GM23338 (cell line): ENCODE measurements at regions not wholly inside any gene's neighbourhood (a gene's known extent, or its start where the extent isn't known, plus 50 kb on each side); places are given as distances from the start of the nearest gene placed in this dataset.

Experiments
- ATAC-seq: fragments of 200-7000 bp; cut with Tn5 transposase; 3 replicates; pipeline ENCODE4 v1.9.1; 2020
- DNase-seq: peaks from one replicate; pipeline ENCODE4 v3.0.0-alpha.2; 2015; ENCODE audit warnings: low spot score
- H2AFZ ChIP-seq: fragments of 200-600 bp; sonication (generic); 2 replicates; pipeline ENCODE4 v1.8.0; 2016; ENCODE audit warnings: antibody characterized with exemption, mild to moderate bottlenecking, moderate library complexity
- H3F3A ChIP-seq: fragments of 200-600 bp; sonication (generic); replicated peaks from 2 replicates; pipeline ENCODE4 v1.8.0; 2017; ENCODE audit warnings: antibody characterized with exemption, mixed run types, low read depth
- H3K27ac ChIP-seq: fragments of 200-600 bp; sonication (generic); 2 replicates; pipeline ENCODE4 v1.6.1; 2016; ENCODE audit warnings: low read depth
- H3K27me3 ChIP-seq: fragments of 200-600 bp; sonication (generic); 2 replicates; pipeline ENCODE4 v1.8.0; 2016; ENCODE audit warnings: mild to moderate bottlenecking, mixed run types, moderate library complexity; ENCODE audit not compliant: insufficient read depth
- H3K36me3 ChIP-seq: fragments of 200-600 bp; sonication (generic); 2 replicates; pipeline ENCODE4 v1.8.0; 2016; ENCODE audit warnings: mild to moderate bottlenecking; ENCODE audit not compliant: insufficient read depth
- H3K4me1 ChIP-seq: fragments of 200-600 bp; sonication (generic); 2 replicates; pipeline ENCODE4 v1.8.0; 2016; ENCODE audit warnings: mild to moderate bottlenecking, moderate library complexity; ENCODE audit not compliant: insufficient read depth
- H3K4me2 ChIP-seq: fragments of 200-600 bp; sonication (generic); 2 replicates; pipeline ENCODE4 v1.7.1; 2017; ENCODE audit warnings: mixed run types
- H3K4me3 ChIP-seq: fragments of 200-600 bp; sonication (generic); 2 replicates; pipeline ENCODE4 v1.6.1; 2016; ENCODE audit warnings: mixed run types
- H3K79me2 ChIP-seq: fragments of 200-600 bp; sonication (generic); replicated peaks from 2 replicates; pipeline ENCODE4 v1.8.0; 2017; ENCODE audit warnings: mild to moderate bottlenecking; ENCODE audit not compliant: insufficient read depth
- H3K9me2 ChIP-seq: fragments of 200-600 bp; sonication (generic); 2 replicates; pipeline ENCODE4 v1.8.0; 2017; ENCODE audit not compliant: insufficient read depth
- H4K20me1 ChIP-seq: fragments of 200-600 bp; sonication (generic); replicated peaks from 2 replicates; pipeline ENCODE4 v1.8.0; 2017; ENCODE audit warnings: mild to moderate bottlenecking; ENCODE audit not compliant: insufficient read depth
- H3K27ac Mint-ChIP-seq: 2 replicates; pipeline ENCODE4 v1.8.0; 2020; ENCODE audit warnings: inconsistent platforms, mild to moderate bottlenecking, moderate library complexity, mixed read lengths
- H3K27me3 Mint-ChIP-seq: 3 replicates; pipeline ENCODE4 v1.8.0; 2022; ENCODE audit warnings: low read depth, mild to moderate bottlenecking, moderate library complexity, mixed read lengths, inconsistent platforms; ENCODE audit not compliant: insufficient read depth, poor library complexity
- H3K36me3 Mint-ChIP-seq: 3 replicates; pipeline ENCODE4 v1.8.0; 2021; ENCODE audit warnings: low read depth, mild to moderate bottlenecking, inconsistent platforms, moderate library complexity, mixed read lengths
- H3K4me1 Mint-ChIP-seq: 3 replicates; pipeline ENCODE4 v1.8.0; 2020; ENCODE audit warnings: mild to moderate bottlenecking, inconsistent platforms, mixed read lengths
- H3K4me3 Mint-ChIP-seq: 3 replicates; pipeline ENCODE4 v1.8.0; 2021; ENCODE audit warnings: moderate library complexity, mild to moderate bottlenecking, inconsistent platforms, mixed read lengths
- H3K9me3 Mint-ChIP-seq: 3 replicates; pipeline ENCODE4 v1.8.0; 2020; ENCODE audit warnings: moderate library complexity, mild to moderate bottlenecking, inconsistent platforms, mixed read lengths
- CREB1 ChIP-seq: fragments of 250-450 bp; sonication (Bioruptor Pico); IDR thresholded peaks from 2 replicates; pipeline ENCODE4 v1.5.0; 2020; ENCODE audit warnings: low read depth, mild to moderate bottlenecking, moderate library complexity
- EZH2 ChIP-seq: fragments of 200-600 bp; sonication (generic); IDR thresholded peaks from one replicate; pipeline ENCODE4 v1.8.0; 2017; ENCODE audit warnings: antibody characterized with exemption, mild to moderate bottlenecking, low read depth; ENCODE audit not compliant: unreplicated experiment
- EZH2phosphoT487 ChIP-seq: fragments of 200-600 bp; sonication (generic); IDR thresholded peaks from one replicate; pipeline ENCODE4 v1.8.1; 2018; ENCODE audit warnings: antibody characterized with exemption; ENCODE audit not compliant: unreplicated experiment
- JUNB ChIP-seq: IDR thresholded peaks from one replicate; pipeline ENCODE4 v1.6.1; 2016; ENCODE audit warnings: antibody characterized with exemption; ENCODE audit not compliant: unreplicated experiment
- NANOG ChIP-seq: IDR thresholded peaks from 2 replicates; pipeline ENCODE4 v1.6.1; 2016; ENCODE audit warnings: antibody characterized with exemption, borderline replicate concordance
- ZNF114 ChIP-seq: fragments of 250-450 bp; sonication (Bioruptor Pico); IDR thresholded peaks from 2 replicates; pipeline ENCODE4 v1.5.0; 2020; ENCODE audit warnings: mild to moderate bottlenecking, moderate library complexity
- TF ChIP-seq, protein P1 (sequence below): IDR thresholded peaks from 2 replicates; pipeline ENCODE4 v1.6.1; 2016; ENCODE audit warnings: antibody characterized with exemption
- TF ChIP-seq, protein P2 (sequence below): IDR thresholded peaks from one replicate; pipeline ENCODE4 v1.6.1; 2018; ENCODE audit warnings: antibody characterized with exemption; ENCODE audit not compliant: unreplicated experiment

DNA sequence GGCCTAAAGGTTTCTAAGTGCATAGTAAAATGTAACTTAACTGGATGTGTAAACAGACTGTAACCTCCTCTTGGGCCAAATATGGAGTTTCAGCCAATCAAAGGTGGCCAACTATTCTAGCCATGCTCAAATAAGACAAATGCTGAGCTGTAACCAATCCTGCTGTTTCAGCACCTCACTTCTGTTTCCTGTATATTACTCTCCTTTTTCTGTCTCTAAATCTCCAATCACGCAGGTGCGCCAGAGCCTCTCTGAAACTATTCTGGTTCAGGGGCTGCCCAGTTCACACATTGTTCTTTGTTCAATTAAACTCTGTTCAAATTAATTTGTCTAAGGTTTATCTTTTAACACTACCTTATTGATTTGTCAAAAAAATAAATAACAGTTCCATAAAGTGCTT, 532.7 kb upstream of the DCC start:
- Histone ChIP-seq H3K4me2 (no peak overlapping the region), H3K9me2 (peaks cover 14% of the 10 kb centered on the region; the same call in 1 of the 2 replicates), H4K20me1 (no peaks in the 10 kb centered on the region), H3F3A (no peaks in the 10 kb centered on the region), H3K4me3 (no peak overlapping the region), H3K27ac (no peak overlapping the region), H2AFZ (no peak overlapping the region), H3K27me3 (no peaks in the 10 kb centered on the region), H3K79me2 (no peaks in the 10 kb centered on the region), H3K4me1 (no peaks in the 10 kb centered on the region), H3K36me3 (no peaks in the 10 kb centered on the region)
- Mint-ChIP-seq H3K27ac (no peak overlapping the region), H3K27me3 (no peaks in the 10 kb centered on the region), H3K4me1 (no peaks in the 10 kb centered on the region), H3K4me3 (no peak overlapping the region), H3K9me3 (no peaks in the 10 kb centered on the region), H3K36me3 (no peaks in the 10 kb centered on the region)
- DNase-seq, result no peak
- ATAC-seq, result no peak
- no peak for TF ChIP-seq JUNB
- no peak for TF ChIP-seq EZH2
- TF ChIP-seq EZH2phosphoT487, result no peak
- TF ChIP-seq ZNF114 (CRISPR knock-in tag), result no peak
- no peak for TF ChIP-seq NANOG
- no peak for TF ChIP-seq CREB1 (CRISPR knock-in tag)
- TF ChIP-seq, protein P1, sequence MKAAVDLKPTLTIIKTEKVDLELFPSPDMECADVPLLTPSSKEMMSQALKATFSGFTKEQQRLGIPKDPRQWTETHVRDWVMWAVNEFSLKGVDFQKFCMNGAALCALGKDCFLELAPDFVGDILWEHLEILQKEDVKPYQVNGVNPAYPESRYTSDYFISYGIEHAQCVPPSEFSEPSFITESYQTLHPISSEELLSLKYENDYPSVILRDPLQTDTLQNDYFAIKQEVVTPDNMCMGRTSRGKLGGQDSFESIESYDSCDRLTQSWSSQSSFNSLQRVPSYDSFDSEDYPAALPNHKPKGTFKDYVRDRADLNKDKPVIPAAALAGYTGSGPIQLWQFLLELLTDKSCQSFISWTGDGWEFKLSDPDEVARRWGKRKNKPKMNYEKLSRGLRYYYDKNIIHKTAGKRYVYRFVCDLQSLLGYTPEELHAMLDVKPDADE, result no peak

DNA sequence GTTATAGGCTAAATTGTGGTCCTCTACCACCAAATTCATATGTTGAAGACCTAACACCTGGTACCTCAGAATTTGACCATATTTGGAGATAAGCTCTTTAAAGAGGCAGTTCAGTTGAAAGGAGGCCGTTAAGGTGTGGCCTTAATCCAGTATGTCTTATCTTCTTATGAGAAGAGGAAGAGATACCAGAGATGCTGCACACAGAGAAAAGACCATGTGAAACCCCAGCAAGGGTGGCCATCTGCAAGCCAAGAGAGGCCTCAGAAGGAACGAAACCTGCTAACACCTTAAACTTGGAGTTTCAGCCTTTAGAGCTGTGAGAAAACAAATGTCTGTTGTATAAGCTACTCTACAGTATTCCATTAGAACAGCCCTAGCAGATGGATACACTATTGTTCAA, 528.1 kb upstream of the DCC start:
- no peaks in the 10 kb centered on the region for H4K20me1 ChIP-seq
- H3K36me3 ChIP-seq, result no peaks in the 10 kb centered on the region; the same call in 1 of the 2 replicates
- H2AFZ ChIP-seq, result no peak overlapping the region
- no peak overlapping the region for H3K4me3 ChIP-seq
- no peaks in the 10 kb centered on the region for H3K4me1 ChIP-seq
- no peaks in the 10 kb centered on the region for H3K9me3 Mint-ChIP-seq
- H3K27me3 Mint-ChIP-seq, result no peaks in the 10 kb centered on the region
- H3K4me3 Mint-ChIP-seq, result no peak overlapping the region
- no peaks in the 10 kb centered on the region for H3F3A ChIP-seq
- H3K27ac Mint-ChIP-seq, result no peak overlapping the region
- H3K27ac ChIP-seq, result no peak overlapping the region
- no peaks in the 10 kb centered on the region for H3K4me1 Mint-ChIP-seq
- H3K79me2 ChIP-seq, result no peaks in the 10 kb centered on the region
- H3K9me2 ChIP-seq, result 0 out of 2 replicates have a peak, but pooled peaks cover 11% of the 10 kb centered on the region
- no peak for DNase-seq
- H3K27me3 ChIP-seq, result no peaks in the 10 kb centered on the region
- no peaks in the 10 kb centered on the region for H3K36me3 Mint-ChIP-seq
- TF ChIP-seq, protein P2, sequence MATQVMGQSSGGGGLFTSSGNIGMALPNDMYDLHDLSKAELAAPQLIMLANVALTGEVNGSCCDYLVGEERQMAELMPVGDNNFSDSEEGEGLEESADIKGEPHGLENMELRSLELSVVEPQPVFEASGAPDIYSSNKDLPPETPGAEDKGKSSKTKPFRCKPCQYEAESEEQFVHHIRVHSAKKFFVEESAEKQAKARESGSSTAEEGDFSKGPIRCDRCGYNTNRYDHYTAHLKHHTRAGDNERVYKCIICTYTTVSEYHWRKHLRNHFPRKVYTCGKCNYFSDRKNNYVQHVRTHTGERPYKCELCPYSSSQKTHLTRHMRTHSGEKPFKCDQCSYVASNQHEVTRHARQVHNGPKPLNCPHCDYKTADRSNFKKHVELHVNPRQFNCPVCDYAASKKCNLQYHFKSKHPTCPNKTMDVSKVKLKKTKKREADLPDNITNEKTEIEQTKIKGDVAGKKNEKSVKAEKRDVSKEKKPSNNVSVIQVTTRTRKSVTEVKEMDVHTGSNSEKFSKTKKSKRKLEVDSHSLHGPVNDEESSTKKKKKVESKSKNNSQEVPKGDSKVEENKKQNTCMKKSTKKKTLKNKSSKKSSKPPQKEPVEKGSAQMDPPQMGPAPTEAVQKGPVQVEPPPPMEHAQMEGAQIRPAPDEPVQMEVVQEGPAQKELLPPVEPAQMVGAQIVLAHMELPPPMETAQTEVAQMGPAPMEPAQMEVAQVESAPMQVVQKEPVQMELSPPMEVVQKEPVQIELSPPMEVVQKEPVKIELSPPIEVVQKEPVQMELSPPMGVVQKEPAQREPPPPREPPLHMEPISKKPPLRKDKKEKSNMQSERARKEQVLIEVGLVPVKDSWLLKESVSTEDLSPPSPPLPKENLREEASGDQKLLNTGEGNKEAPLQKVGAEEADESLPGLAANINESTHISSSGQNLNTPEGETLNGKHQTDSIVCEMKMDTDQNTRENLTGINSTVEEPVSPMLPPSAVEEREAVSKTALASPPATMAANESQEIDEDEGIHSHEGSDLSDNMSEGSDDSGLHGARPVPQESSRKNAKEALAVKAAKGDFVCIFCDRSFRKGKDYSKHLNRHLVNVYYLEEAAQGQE, result no peak
- ATAC-seq, result no peak
- no peak overlapping the region for H3K4me2 ChIP-seq
